ENCODE measurements at regions not wholly inside any gene's neighbourhood (a gene's known extent, or its start where the extent isn't known, plus 50 kb on each side); places are given as distances from the start of the nearest gene placed in this dataset.

DNA sequence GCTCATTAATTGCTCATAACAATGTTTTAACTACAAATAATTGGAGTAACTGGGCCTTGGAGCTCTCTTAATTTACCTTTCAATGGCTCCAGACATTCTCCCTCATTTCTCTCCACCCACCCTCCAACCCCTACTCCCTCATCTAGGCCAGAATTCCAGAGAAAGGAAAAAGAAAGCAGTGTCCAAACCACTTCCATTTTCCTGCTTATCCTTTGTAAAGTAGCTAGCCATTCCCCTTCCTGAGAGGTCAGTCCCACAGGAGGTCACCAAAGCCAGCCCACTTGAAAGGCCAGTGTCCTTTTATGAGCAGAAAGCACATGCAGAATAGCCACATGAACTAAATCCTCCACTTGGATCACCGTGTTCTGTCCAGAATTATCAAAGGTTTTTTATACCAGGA, 404.8 kb upstream of the FAT3 start:
- no peak overlapping the region for H3K9ac ChIP-seq (ENCODE audit: low read depth, low read length)
- H2BK15ac ChIP-seq (ENCODE audit: low read depth, low read length): no peak overlapping the region
- no peak overlapping the region for H3K4me3 ChIP-seq (ENCODE audit: insufficient read depth, low read depth, low read length)
- H3K36me3 ChIP-seq (ENCODE audit: control insufficient read depth, insufficient read depth, low read length): no peaks in the 10 kb centered on the region
- no peak overlapping the region for H3K18ac ChIP-seq (ENCODE audit: low read depth, low read length)
- no peak overlapping the region for H2AK5ac ChIP-seq (ENCODE audit: low read depth, low read length)
- H3K4me1 ChIP-seq (ENCODE audit: control insufficient read depth, insufficient read depth, low read length): no peaks in the 10 kb centered on the region
- H3K23ac ChIP-seq (ENCODE audit: low read depth, low read length): no peak overlapping the region
- no peak overlapping the region for H3K27ac ChIP-seq (ENCODE audit: insufficient read depth, low read length)
- WGBS, 2 experiments (ENCODE audit: extremely low coverage in 2 of 2, insufficient read length in 1 of 2): no CpG with 5 or more reads among the region's 1 CpG
- BruUV-seq (replicated peaks): no TSS peak
- 0 out of 2 replicates have a peak, but pooled peaks cover 2% of the 10 kb centered on the region for H3K9me3 ChIP-seq (ENCODE audit: control insufficient read depth, insufficient read depth, low read length)
- H4K91ac ChIP-seq (ENCODE audit: insufficient read depth, low read depth, low read length): no peak overlapping the region
- in situ Hi-C loops (cut with MboI; ENCODE audit: low sequenced_read_pairs): no loop called here
- no peak overlapping the region for H2BK20ac ChIP-seq (ENCODE audit: low read depth, low read length)
- ChIA-PET POLR2A (ENCODE audit: unreplicated experiment) (no interaction called here), CTCF (no interaction called here)
- no peak overlapping the region for H2AK9ac ChIP-seq (replicated peaks; ENCODE audit: low read depth, low read length, poor library complexity)
- H3K56ac ChIP-seq (ENCODE audit: extremely low read depth, insufficient read depth, low read length): no peak overlapping the region
- intact Hi-C loops (cut with micrococcal nuclease): no loop called here
- no peak overlapping the region for H2BK120ac ChIP-seq (ENCODE audit: low read depth, low read length)
- TF ChIP-seq POLR2A (IDR thresholded peaks at IDR 0.05; ENCODE audit: low read depth, low read length) (no peak), NFE2L2 (IDR thresholded peaks at IDR 0.05; ENCODE audit: low read depth, low read length) (no peak), RAD21 (IDR thresholded peaks at IDR 0.05; ENCODE audit: low read length) (no peak), RFX5 (IDR thresholded peaks at IDR 0.05; ENCODE audit: low read depth, low read length) (no peak), FOS (IDR thresholded peaks at IDR 0.05; ENCODE audit: low read depth, low read length) (no peak), RCOR1 (IDR thresholded peaks at IDR 0.05; ENCODE audit: insufficient replicate concordance, low read length) (no peak)
- no peak overlapping the region for H4K5ac ChIP-seq (ENCODE audit: low read depth, low read length)
- H2AFZ ChIP-seq (replicated peaks; ENCODE audit: low read length, poor library complexity): no peak overlapping the region
- H4K8ac ChIP-seq (ENCODE audit: low read depth in 2 of 2, low read length in 2 of 2): no peak overlapping the region
- H3K4ac ChIP-seq (ENCODE audit: low read depth, low read length): no peak overlapping the region
- no peak overlapping the region for H3K14ac ChIP-seq (replicated peaks; ENCODE audit: low read depth, low read length)
- H4K20me1 ChIP-seq (ENCODE audit: insufficient read depth, low read length): no peaks in the 10 kb centered on the region
- H3K79me1 ChIP-seq (ENCODE audit: low read depth in 1 of 2, low read length in 2 of 2): no peaks in the 10 kb centered on the region
- no peak for DNase-seq
- dilution Hi-C loops (cut with HindIII; ENCODE audit: low sequenced_read_pairs, unreplicated experiment): no loop called here
- no peak for ATAC-seq (ENCODE audit: low read depth)
- no peak overlapping the region for H3K4me2 ChIP-seq (ENCODE audit: low read depth, low read length)
- H3K9me1 ChIP-seq (ENCODE audit: insufficient read depth, low read length): no peaks in the 10 kb centered on the region
- H3K27me3 ChIP-seq (ENCODE audit: control insufficient read depth, insufficient read depth, low read length): no peaks in the 10 kb centered on the region
- no peak overlapping the region for H2BK5ac ChIP-seq (ENCODE audit: low read depth, low read length, poor library complexity, severe bottlenecking)

Measured in IMR-90 (cell line).